ACHN (cell line): ENCODE measurements at regions not wholly inside any gene's neighbourhood (a gene's known extent, or its start where the extent isn't known, plus 50 kb on each side); places are given as distances from the start of the nearest gene placed in this dataset.

Experiments
- DNase-seq: peaks from one replicate; pipeline ENCODE4 v3.0.0-alpha.2; 2015
- in situ Hi-C: cut with HindIII; loops from 2 replicates; pipeline ENCODE4 v1.10.0; 2017; ENCODE audit warnings: low sequenced_read_pairs, low pct_ligation_motif_present, low pct_unique_long_range_greater_than_20kb

DNA sequence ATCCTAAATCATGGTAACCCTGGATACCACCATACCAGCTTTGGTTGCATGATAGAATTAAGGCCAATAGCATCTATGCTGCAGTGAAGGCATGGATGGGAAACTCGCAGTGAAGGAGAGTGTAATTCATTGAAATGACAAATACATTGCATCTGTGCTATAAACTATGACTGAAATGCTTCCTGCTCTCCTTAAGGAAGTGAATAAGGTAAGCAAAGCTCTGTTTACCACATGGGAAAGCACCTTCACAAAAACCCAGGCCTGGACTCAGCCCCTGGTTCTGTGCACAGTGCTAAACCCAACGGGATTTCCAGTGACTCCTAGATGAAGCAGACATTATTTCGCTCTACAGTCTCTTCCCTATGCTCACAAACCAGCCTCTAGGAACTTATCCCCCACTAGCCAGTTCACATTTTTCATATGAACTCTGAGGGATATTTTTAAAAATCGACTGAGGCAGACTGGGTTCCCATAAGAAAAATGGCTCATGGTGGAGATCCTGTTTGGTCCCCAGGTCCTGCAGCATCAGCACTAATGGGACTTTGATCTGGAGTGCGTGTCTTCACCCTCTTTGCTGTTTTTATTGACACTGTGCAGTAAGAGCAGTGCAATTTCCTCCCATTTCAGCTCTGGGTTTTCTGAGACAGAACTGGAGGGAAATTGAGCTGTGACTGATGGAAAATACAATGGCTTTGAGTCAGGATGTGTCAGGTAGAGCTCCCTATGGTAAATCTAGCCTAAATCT lies 362.7 kb downstream of the SIPA1L2 start:
- in situ Hi-C loops, result no loop called here
- no peak for DNase-seq

DNA sequence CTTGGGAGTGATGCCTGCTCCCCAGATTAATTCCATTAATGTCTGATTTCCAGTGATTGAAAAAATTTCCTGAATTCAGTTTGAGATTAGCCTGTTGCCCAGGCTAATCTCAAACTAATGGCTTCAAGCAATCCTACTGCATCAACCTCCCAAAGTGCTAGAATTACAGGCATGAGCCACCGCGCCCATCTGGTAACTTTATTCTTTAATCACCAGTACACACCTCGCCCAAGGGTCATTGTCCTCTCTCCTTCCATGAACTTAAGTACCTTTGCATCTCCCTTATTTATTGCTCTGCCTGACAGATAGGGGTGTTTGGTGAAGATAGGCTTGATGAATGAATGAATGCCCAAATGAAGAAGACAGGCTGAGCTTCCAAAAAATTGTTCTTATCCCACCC lies 366.5 kb downstream of the SIPA1L2 start:
- no peak for DNase-seq
- in situ Hi-C loops, result no loop called here

DNA sequence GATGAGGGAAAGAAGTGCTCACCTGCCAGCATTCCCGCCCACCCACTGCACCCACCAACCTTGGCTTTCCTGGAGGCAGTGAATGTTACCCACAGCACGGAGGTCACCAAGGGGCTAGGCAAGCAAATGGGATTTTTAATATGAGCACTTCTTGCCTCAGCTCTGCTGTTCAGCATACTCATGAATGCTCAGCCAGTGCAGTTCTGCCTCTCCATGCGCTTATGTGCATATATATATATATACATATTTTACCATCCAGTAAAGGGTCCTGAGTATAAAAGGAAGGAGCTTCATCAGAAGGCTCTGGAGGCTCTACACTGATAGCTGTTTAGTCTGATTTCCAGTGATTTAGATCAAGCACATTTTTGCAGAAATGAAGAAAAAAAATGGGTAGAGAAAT lies 366.9 kb downstream of the SIPA1L2 start:
- DNase-seq, result no peak
- in situ Hi-C loops, result no loop called here

GRCh38 chr1:232260861-232261260 lies 369.1 kb downstream of the SIPA1L2 start:
- no peak for DNase-seq
- in situ Hi-C loops, result no loop called here

GRCh38 chr1:232260045-232260444 lies 369.9 kb downstream of the SIPA1L2 start:
- DNase-seq, result no peak
- in situ Hi-C loops, result no loop called here

GRCh38 chr1:232259333-232259732 lies 370.6 kb downstream of the SIPA1L2 start:
- no peak for DNase-seq

GRCh38 chr1:232252546-232253118 lies 377.3 kb downstream of the SIPA1L2 start:
- no peak for DNase-seq
- in situ Hi-C loops, result no loop called here

More at GRCh38 chr1:232259333-232259732, 370.6 kb downstream of the SIPA1L2 start:
- in situ Hi-C loops, result no loop called here

GRCh38 chr1:232250838-232251237 lies 379.1 kb downstream of the SIPA1L2 start:
- DNase-seq, result no peak
- in situ Hi-C loops, result no loop called here

- DNase-seq, result no peak
- in situ Hi-C loops, result no loop called here
Observed at GRCh38 chr1:232249861-232250777, 379.8 kb downstream of the SIPA1L2 start.

DNA sequence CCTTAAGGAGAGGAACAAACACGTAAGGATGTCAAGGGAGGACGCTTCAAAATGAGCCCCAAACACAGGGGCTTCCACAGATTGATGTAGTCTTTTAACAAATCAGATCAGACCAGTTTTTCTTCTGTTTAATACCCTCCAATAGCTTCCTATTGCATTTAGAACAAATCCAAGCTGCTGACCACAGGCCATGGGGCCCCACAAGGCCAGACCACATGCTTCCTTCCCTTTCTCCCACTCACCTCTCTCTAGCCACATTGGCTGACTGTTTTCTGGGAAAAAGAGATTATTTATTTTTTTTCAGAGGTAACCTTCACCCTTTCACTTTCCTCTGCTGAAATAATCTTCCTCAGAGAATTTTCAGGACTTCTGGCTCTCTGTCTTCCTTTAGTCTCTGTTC lies 380.6 kb downstream of the SIPA1L2 start:
- DNase-seq, result no peak
- in situ Hi-C loops, result no loop called here

- no peak for DNase-seq
- in situ Hi-C loops, result no loop called here
Observed at GRCh38 chr1:232248276-232248820, 381.6 kb downstream of the SIPA1L2 start.

DNA sequence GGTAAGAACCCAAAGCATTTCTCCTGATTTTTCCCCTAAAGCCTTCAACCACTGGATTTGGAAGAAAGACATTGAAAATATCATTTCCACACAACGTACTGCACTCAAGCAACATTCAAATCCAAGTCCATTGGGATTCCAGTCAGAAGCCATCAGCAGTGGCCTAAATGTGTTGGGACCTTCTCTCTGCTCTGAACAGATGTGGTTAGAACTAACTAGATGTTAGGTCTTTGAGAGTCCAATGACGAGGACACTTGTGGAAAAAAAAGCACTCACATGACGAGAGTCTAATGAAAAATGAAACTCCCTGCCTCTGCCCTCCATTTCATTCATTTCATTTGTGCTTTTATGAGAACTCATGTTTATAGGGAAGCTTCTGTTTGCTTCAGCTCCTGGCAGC lies 382.3 kb downstream of the SIPA1L2 start:
- DNase-seq, result no peak
- in situ Hi-C loops, result no loop called here

GRCh38 chr1:232244426-232244825 lies 385.5 kb downstream of the SIPA1L2 start:
- in situ Hi-C loops, result no loop called here
- DNase-seq, result no peak

DNA sequence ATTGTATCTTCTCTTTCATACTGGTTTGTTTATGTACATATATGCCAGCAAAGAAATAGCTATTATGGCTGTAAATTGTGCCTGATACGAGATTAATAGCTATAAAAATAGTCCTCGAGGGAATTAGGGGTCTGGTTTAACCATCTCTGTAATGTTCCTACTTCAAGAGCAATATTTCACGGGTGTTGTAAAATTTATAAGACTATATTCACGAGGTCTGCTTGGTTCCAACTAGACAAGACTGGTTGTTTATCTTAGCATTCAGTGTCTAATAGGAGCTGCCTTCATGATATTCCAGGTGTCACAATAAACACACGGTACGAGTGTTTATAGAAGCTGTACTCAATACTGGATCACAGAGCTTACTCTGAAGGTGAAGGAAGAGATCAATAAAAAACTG lies 389.9 kb downstream of the SIPA1L2 start:
- no peak for DNase-seq
- in situ Hi-C loops, result no loop called here

DNA sequence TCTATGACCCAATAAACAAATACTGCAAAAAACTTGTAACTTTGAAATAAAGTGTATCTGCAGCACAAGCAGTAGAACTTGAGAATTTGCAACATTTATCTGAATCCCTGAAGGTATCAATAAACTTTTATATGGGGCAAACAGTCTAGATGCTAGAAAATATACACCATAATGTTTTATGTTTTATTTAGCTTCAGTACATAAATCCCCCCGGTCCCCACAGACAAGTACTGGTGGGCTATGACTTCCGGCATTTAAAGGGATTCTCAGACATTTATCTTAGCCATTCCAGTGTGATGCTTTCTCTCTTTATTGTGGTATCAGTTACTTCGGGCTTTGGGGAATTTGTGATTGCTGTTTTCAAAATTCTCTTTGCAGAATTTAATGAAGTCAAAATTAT lies 390.4 kb downstream of the SIPA1L2 start:
- DNase-seq, result no peak
- in situ Hi-C loops, result no loop called here

GRCh38 chr1:232238009-232238408 lies 391.9 kb downstream of the SIPA1L2 start:
- no peak for DNase-seq
- in situ Hi-C loops, result no loop called here

GRCh38 chr1:232227306-232227705 lies 402.6 kb downstream of the SIPA1L2 start:
- no peak for DNase-seq

DNA sequence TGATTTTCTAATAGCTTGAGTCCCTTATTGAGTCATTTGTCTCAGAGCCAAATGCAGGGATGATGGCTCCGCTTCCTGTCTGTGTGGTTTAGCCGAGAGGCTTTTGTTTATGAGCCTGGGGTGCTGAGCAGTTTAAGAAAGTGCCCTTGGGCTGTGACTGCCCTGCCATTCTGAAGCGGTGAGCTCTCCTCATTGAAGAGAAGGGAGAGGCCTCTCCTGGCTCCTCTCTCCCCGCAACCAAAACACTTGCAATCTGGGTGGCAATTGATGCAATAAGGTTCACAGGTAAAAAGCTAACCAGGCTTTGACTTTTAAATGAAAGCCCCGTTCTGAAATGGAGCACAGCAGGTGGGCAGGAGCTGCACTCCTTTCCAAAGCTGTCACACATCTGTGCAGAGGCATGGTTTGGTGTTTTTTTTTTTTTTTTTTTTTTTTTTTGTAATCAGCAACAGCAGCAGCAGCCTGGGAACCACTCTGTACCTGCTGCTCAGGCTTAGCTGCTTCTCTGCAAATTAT lies 403.7 kb downstream of the SIPA1L2 start:
- DNase-seq, result no peak
- in situ Hi-C loops, result no loop called here

More at GRCh38 chr1:232227306-232227705, 402.6 kb downstream of the SIPA1L2 start:
- in situ Hi-C loops, result no loop called here
